ENCODE measurements at regions not wholly inside any gene's neighbourhood (a gene's known extent, or its start where the extent isn't known, plus 50 kb on each side); places are given as distances from the start of the nearest gene placed in this dataset.

- ATAC-seq (no peak), DNase-seq (ENCODE audit: low spot score) (no peak), FAIRE-seq (no peak)
- POLR2A ChIA-PET: no interaction called here
- Histone ChIP-seq H3K9ac (ENCODE audit: insufficient read depth, low read depth, low read length) (no peak overlapping the region), H3K9me3 (ENCODE audit: low read length) (no peaks in the 10 kb centered on the region), H2AFZ (ENCODE audit: low read length) (no peak overlapping the region), H3K27ac (ENCODE audit: extremely low read length, insufficient read depth, low read length) (no peak overlapping the region), H4K20me1 (ENCODE audit: insufficient read depth, low read length) (no peaks in the 10 kb centered on the region), H3K79me2 (ENCODE audit: insufficient read depth, low read length) (no peaks in the 10 kb centered on the region), H3K4me3 (replicated peaks in 1 of 3; ENCODE audit: insufficient read depth in 1 of 3, low read depth in 2 of 3, low read length in 3 of 3) (no peak overlapping the region), H3K27me3 (ENCODE audit: control insufficient read depth in 1 of 2, insufficient read depth in 2 of 2, low read length in 2 of 2) (no peaks in the 10 kb centered on the region), H3K36me3 (replicated peaks in 1 of 2; ENCODE audit: control insufficient read depth in 1 of 2, insufficient read depth in 2 of 2, low read length in 2 of 2) (peaks cover 16 to 44% of the 10 kb centered on the region in 2 experiments), H3K4me2 (ENCODE audit: low read depth, low read length) (no peak overlapping the region), H3K4me1 (ENCODE audit: insufficient read depth, low read length) (no peaks in the 10 kb centered on the region)
- no peak for TF ChIP-seq BCLAF1 (IDR thresholded peaks at IDR 0.05)
- no peak for TF ChIP-seq TEAD3 (CRISPR knock-in tag; optimal IDR thresholded peaks at IDR 0.05; ENCODE audit: borderline replicate concordance)
- TF ChIP-seq, protein P1, sequence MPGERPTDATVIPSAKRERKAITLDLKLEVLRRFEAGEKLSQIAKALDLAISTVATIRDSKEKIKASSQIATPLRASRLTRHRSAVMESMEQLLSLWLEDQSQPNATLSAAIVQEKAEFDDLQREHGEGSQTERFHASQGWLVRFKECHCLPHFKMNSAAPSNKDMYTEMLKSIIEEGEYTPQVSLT (CRISPR knock-in tag; IDR thresholded peaks at IDR 0.05; ENCODE audit: borderline replicate concordance, low read depth): no peak
- peak; percentile 90 for TF ChIP-seq ZNF264 (CRISPR knock-in tag; IDR thresholded peaks at IDR 0.05)
- no peak for TF ChIP-seq ZC3H13 (CRISPR knock-in tag; IDR thresholded peaks at IDR 0.05)
- no peak for TF ChIP-seq YEATS2 (CRISPR knock-in tag; IDR thresholded peaks at IDR 0.05; ENCODE audit: borderline replicate concordance)
- no peak for TF ChIP-seq TP53 (CRISPR knock-in tag; conservative IDR thresholded peaks at IDR 0.05)
- no peak for TF ChIP-seq MIER3 (CRISPR knock-in tag; IDR thresholded peaks at IDR 0.05; ENCODE audit: borderline replicate concordance)
- TF ChIP-seq SIN3B (IDR thresholded peaks at IDR 0.05; ENCODE audit: low read length): no peak
- TF ChIP-seq ZNF652 (CRISPR knock-in tag; IDR thresholded peaks at IDR 0.05; ENCODE audit: borderline replicate concordance, low read depth): peak; percentile 52; the same call in 1 of the 2 replicates
- no peak for TF ChIP-seq HNF1B (CRISPR knock-in tag; IDR thresholded peaks at IDR 0.05)
- TF ChIP-seq, protein P2, sequence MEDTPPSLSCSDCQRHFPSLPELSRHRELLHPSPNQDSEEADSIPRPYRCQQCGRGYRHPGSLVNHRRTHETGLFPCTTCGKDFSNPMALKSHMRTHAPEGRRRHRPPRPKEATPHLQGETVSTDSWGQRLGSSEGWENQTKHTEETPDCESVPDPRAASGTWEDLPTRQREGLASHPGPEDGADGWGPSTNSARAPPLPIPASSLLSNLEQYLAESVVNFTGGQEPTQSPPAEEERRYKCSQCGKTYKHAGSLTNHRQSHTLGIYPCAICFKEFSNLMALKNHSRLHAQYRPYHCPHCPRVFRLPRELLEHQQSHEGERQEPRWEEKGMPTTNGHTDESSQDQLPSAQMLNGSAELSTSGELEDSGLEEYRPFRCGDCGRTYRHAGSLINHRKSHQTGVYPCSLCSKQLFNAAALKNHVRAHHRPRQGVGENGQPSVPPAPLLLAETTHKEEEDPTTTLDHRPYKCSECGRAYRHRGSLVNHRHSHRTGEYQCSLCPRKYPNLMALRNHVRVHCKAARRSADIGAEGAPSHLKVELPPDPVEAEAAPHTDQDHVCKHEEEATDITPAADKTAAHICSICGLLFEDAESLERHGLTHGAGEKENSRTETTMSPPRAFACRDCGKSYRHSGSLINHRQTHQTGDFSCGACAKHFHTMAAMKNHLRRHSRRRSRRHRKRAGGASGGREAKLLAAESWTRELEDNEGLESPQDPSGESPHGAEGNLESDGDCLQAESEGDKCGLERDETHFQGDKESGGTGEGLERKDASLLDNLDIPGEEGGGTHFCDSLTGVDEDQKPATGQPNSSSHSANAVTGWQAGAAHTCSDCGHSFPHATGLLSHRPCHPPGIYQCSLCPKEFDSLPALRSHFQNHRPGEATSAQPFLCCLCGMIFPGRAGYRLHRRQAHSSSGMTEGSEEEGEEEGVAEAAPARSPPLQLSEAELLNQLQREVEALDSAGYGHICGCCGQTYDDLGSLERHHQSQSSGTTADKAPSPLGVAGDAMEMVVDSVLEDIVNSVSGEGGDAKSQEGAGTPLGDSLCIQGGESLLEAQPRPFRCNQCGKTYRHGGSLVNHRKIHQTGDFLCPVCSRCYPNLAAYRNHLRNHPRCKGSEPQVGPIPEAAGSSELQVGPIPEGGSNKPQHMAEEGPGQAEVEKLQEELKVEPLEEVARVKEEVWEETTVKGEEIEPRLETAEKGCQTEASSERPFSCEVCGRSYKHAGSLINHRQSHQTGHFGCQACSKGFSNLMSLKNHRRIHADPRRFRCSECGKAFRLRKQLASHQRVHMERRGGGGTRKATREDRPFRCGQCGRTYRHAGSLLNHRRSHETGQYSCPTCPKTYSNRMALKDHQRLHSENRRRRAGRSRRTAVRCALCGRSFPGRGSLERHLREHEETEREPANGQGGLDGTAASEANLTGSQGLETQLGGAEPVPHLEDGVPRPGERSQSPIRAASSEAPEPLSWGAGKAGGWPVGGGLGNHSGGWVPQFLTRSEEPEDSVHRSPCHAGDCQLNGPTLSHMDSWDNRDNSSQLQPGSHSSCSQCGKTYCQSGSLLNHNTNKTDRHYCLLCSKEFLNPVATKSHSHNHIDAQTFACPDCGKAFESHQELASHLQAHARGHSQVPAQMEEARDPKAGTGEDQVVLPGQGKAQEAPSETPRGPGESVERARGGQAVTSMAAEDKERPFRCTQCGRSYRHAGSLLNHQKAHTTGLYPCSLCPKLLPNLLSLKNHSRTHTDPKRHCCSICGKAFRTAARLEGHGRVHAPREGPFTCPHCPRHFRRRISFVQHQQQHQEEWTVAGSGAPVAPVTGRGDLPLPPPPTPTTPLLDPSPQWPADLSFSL (CRISPR knock-in tag; IDR thresholded peaks at IDR 0.05): no peak
- no TSS peak for BruUV-seq (replicated peaks)
- intact Hi-C loops (cut with micrococcal nuclease; ENCODE audit: unreplicated experiment) (no loop called here), in situ Hi-C loops (cut with HindIII; ENCODE audit: extremely low pct_ligation_motif_present, low pct_unique_long_range_greater_than_20kb) (no loop called here)
- 98% methylated on average over 2 of the region's 2 CpGs for WGBS (ENCODE audit: low lambda C conversion rate)
- CTCF ChIA-PET (ENCODE audit: low intra/inter-chr PET ratio, low total read pairs): no interaction called here
Measured at GRCh38 chr6:144796070-144796469, 510.9 kb downstream of the UTRN start.

Data from HepG2 (cell line).